ENCODE measurements at regions not wholly inside any gene's neighbourhood (a gene's known extent, or its start where the extent isn't known, plus 50 kb on each side); places are given as distances from the start of the nearest gene placed in this dataset.

DNA sequence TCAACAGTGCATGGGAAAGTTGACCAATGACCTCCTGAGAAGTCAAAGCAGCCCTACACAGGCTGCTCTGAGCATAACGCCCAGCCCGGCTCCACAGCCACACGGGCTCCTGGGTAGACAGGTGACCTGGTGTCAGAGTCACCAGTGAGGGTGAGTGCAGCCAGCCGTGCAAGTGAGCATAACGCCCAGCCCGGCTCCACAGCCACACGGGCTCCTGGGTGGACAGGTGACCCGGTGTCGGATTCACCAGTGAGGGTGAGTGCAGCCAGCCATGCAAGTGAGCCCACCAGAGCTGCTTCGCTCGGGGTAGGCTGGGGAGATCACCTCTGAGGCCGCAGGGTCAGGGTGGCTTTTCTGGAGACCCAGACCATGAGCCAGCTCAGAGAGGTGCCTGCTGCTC is 94.3 kb upstream of the TMEM18 start:
- Histone ChIP-seq H3K4me3 (ENCODE audit: low read depth, low read length) (no peak overlapping the region), H3K9me3 (ENCODE audit: control insufficient read depth, insufficient read depth, low read depth, low read length) (no peaks in the 10 kb centered on the region), H3K36me3 (ENCODE audit: control insufficient read depth in 2 of 2, insufficient read depth in 1 of 2, low read length in 2 of 2) (no peaks in the 10 kb centered on the region), H3K4me1 (ENCODE audit: control insufficient read depth, insufficient read depth, low read length) (no peaks in the 10 kb centered on the region), H3K27ac (ENCODE audit: extremely low read depth, low read depth, low read length) (no peak overlapping the region)
- ChIA-PET POLR2A (no interaction called here), CTCF (interaction anchor here (0.5 kb wide), 1 partner anchor 134 kb away, joined by 3 read pairs; no protein-coding TSS in a partner anchor)
- TF ChIP-seq ZNF600 (tag by site-specific recombination; IDR thresholded peaks at IDR 0.05) (no peak), KLF7 (tag by site-specific recombination; IDR thresholded peaks at IDR 0.05; ENCODE audit: borderline replicate concordance) (no peak), ZNF629 (tag by site-specific recombination; IDR thresholded peaks at IDR 0.05) (no peak), ZNF341 (tag by site-specific recombination; IDR thresholded peaks at IDR 0.05; ENCODE audit: low read depth) (no peak)
- TF ChIP-seq, protein P1, sequence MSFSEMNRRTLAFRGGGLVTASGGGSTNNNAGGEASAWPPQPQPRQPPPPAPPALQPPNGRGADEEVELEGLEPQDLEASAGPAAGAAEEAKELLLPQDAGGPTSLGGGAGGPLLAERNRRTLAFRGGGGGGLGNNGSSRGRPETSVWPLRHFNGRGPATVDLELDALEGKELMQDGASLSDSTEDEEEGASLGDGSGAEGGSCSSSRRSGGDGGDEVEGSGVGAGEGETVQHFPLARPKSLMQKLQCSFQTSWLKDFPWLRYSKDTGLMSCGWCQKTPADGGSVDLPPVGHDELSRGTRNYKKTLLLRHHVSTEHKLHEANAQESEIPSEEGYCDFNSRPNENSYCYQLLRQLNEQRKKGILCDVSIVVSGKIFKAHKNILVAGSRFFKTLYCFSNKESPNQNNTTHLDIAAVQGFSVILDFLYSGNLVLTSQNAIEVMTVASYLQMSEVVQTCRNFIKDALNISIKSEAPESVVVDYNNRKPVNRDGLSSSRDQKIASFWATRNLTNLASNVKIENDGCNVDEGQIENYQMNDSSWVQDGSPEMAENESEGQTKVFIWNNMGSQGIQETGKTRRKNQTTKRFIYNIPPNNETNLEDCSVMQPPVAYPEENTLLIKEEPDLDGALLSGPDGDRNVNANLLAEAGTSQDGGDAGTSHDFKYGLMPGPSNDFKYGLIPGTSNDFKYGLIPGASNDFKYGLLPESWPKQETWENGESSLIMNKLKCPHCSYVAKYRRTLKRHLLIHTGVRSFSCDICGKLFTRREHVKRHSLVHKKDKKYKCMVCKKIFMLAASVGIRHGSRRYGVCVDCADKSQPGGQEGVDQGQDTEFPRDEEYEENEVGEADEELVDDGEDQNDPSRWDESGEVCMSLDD (tag by site-specific recombination; IDR thresholded peaks at IDR 0.05): no peak
- TF ChIP-seq, protein P2, sequence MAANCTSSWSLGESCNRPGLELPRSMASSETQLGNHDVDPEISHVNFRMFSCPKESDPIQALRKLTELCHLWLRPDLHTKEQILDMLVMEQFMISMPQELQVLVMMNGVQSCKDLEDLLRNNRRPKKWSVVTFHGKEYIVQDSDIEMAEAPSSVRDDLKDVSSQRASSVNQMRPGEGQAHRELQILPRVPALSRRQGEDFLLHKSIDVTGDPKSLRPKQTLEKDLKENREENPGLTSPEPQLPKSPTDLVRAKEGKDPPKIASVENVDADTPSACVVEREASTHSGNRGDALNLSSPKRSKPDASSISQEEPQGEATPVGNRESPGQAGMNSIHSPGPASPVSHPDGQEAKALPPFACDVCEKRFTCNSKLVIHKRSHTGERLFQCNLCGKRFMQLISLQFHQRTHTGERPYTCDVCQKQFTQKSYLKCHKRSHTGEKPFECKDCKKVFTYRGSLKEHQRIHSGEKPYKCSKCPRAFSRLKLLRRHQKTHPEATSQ (tag by site-specific recombination; IDR thresholded peaks at IDR 0.05): no peak

DNA sequence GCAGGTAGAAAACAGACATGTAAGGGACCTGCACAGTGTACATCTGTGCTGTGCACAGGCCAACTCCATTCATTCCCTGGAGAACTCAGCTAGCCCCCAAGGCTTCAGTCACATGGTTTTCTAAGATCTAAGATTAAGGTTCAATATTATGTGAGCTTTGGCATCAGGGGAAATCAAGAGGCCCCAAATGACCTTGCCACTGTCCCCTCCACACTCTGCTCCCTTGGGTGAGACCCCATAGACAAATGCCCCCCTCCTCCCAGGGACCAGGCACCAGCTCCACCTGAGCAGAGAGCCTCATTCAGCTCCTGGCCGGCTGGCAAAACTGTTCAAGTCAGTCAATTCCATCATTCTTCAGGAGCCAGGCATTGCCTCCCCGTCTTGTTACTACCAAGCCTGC is 93.6 kb upstream of the TMEM18 start:
- Histone ChIP-seq H3K27ac (ENCODE audit: extremely low read depth, low read depth, low read length) (no peak overlapping the region), H3K4me3 (ENCODE audit: low read depth, low read length) (no peak overlapping the region), H3K4me1 (ENCODE audit: control insufficient read depth, insufficient read depth, low read length) (no peaks in the 10 kb centered on the region), H3K9me3 (ENCODE audit: control insufficient read depth, insufficient read depth, low read depth, low read length) (no peaks in the 10 kb centered on the region), H3K36me3 (ENCODE audit: control insufficient read depth in 2 of 2, insufficient read depth in 1 of 2, low read length in 2 of 2) (no peaks in the 10 kb centered on the region)
- POLR2A ChIA-PET: no interaction called here
- CTCF ChIA-PET: interaction anchor here (0.6 kb wide), 1 partner anchor 953 kb away, joined by 3 read pairs; no protein-coding TSS in a partner anchor
- TF ChIP-seq ZNF157 (tag by site-specific recombination; IDR thresholded peaks at IDR 0.05) (no peak), ZNF138 (tag by site-specific recombination; IDR thresholded peaks at IDR 0.05; ENCODE audit: borderline replicate concordance) (no peak), ZNF549 (tag by site-specific recombination; IDR thresholded peaks at IDR 0.05) (no peak), ZNF202 (tag by site-specific recombination; IDR thresholded peaks at IDR 0.05; ENCODE audit: borderline replicate concordance) (no peak), SCRT1 (tag by site-specific recombination; IDR thresholded peaks at IDR 0.05; ENCODE audit: borderline replicate concordance) (no peak), ZNF10 (tag by site-specific recombination; IDR thresholded peaks at IDR 0.05) (no peak), REPIN1 (tag by site-specific recombination; IDR thresholded peaks at IDR 0.05; ENCODE audit: low read depth) (no peak), ZNF19 (tag by site-specific recombination; IDR thresholded peaks at IDR 0.05; ENCODE audit: low read depth) (no peak), SP3 (tag by site-specific recombination; IDR thresholded peaks at IDR 0.05) (no peak), ZNF777 (tag by site-specific recombination; IDR thresholded peaks at IDR 0.05; ENCODE audit: borderline replicate concordance) (no peak), ZFP69B (tag by site-specific recombination; IDR thresholded peaks at IDR 0.05) (no peak), ZNF211 (tag by site-specific recombination; IDR thresholded peaks at IDR 0.05; ENCODE audit: low read depth) (no peak), ZNF174 (tag by site-specific recombination; IDR thresholded peaks at IDR 0.05) (no peak), ZBTB20 (tag by site-specific recombination; IDR thresholded peaks at IDR 0.05) (no peak)
- TF ChIP-seq, protein P3, sequence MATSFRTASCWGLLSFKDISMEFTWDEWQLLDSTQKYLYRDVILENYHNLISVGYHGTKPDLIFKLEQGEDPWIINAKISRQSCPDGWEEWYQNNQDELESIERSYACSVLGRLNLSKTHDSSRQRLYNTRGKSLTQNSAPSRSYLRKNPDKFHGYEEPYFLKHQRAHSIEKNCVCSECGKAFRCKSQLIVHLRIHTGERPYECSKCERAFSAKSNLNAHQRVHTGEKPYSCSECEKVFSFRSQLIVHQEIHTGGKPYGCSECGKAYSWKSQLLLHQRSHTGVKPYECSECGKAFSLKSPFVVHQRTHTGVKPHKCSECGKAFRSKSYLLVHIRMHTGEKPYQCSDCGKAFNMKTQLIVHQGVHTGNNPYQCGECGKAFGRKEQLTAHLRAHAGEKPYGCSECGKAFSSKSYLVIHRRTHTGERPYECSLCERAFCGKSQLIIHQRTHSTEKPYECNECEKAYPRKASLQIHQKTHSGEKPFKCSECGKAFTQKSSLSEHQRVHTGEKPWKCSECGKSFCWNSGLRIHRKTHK (tag by site-specific recombination; IDR thresholded peaks at IDR 0.05): no peak
- TF ChIP-seq, protein P4, sequence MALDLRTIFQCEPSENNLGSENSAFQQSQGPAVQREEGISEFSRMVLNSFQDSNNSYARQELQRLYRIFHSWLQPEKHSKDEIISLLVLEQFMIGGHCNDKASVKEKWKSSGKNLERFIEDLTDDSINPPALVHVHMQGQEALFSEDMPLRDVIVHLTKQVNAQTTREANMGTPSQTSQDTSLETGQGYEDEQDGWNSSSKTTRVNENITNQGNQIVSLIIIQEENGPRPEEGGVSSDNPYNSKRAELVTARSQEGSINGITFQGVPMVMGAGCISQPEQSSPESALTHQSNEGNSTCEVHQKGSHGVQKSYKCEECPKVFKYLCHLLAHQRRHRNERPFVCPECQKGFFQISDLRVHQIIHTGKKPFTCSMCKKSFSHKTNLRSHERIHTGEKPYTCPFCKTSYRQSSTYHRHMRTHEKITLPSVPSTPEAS (tag by site-specific recombination; IDR thresholded peaks at IDR 0.05): no peak
- TF ChIP-seq, protein P5, sequence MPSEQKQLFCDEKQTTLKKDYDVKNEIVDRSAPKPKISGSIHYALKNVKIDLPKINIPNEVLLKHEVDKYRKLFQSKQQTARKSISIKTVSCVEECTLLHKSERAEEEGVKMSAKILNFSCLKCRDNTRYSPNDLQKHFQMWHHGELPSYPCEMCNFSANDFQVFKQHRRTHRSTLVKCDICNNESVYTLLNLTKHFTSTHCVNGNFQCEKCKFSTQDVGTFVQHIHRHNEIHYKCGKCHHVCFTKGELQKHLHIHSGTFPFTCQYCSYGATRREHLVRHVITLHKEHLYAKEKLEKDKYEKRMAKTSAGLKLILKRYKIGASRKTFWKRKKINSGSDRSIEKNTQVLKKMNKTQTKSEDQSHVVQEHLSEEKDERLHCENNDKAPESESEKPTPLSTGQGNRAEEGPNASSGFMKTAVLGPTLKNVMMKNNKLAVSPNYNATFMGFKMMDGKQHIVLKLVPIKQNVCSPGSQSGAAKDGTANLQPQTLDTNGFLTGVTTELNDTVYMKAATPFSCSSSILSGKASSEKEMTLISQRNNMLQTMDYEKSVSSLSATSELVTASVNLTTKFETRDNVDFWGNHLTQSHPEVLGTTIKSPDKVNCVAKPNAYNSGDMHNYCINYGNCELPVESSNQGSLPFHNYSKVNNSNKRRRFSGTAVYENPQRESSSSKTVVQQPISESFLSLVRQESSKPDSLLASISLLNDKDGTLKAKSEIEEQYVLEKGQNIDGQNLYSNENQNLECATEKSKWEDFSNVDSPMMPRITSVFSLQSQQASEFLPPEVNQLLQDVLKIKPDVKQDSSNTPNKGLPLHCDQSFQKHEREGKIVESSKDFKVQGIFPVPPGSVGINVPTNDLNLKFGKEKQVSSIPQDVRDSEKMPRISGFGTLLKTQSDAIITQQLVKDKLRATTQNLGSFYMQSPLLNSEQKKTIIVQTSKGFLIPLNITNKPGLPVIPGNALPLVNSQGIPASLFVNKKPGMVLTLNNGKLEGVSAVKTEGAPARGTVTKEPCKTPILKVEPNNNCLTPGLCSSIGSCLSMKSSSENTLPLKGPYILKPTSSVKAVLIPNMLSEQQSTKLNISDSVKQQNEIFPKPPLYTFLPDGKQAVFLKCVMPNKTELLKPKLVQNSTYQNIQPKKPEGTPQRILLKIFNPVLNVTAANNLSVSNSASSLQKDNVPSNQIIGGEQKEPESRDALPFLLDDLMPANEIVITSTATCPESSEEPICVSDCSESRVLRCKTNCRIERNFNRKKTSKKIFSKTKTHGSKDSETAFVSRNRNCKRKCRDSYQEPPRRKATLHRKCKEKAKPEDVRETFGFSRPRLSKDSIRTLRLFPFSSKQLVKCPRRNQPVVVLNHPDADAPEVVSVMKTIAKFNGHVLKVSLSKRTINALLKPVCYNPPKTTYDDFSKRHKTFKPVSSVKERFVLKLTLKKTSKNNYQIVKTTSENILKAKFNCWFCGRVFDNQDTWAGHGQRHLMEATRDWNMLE (tag by site-specific recombination; conservative IDR thresholded peaks at IDR 0.05; ENCODE audit: low read depth): no peak
